ENCODE measurements at regions not wholly inside any gene's neighbourhood (a gene's known extent, or its start where the extent isn't known, plus 50 kb on each side); places are given as distances from the start of the nearest gene placed in this dataset.

DNA sequence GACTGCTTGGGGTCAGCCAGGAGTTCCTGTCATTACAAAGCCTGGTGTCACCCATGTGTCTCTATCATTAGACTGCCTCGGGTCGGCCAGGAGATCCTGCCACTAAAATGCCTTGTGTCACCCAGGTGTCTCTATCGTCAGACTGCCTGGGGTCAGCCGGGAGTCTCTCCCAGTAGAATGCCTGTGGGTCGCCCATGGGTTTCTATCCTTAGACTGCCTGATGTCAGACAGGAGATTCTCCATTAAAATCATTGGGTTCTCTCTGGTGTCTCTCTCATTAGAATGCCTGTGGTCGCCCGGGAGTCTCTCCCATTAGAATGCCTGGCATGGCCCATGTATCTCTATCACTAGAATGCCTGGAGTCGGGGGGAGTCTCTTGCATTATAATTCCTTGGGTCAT, 2231.0 kb downstream of the TP53TG3F start:
- no peak for TF ChIP-seq LEF1 (IDR thresholded peaks at IDR 0.05; ENCODE audit: borderline replicate concordance)
- ChIA-PET POLR2A (no interaction called here), CTCF (no interaction called here)
- DNase-seq (ENCODE audit: extremely low spot score): no peak

DNA sequence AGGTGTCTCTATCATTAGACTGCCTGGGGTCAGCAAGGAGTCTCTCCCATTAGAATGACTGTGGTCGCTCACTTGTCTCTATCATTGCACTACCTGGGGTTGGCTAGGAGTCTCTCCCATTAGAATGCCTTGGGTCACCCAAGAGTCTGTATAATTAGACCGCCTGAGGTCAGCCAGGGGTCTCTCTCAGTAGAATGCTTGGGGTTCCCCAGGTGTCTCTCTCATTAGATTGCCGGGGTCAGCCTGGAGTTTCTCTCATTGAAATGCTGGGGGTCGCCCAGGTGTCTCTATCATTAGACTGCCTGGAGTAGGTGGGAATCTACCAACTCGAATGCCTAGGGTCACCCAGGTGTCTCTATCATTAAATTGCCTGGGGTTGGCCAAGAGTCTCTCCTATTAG, 2231.6 kb downstream of the TP53TG3F start:
- no peak for TF ChIP-seq TARDBP (IDR thresholded peaks at IDR 0.05)
- no peak for TF ChIP-seq FOXK2 (IDR thresholded peaks at IDR 0.05)
- TF ChIP-seq BHLHE40 (IDR thresholded peaks at IDR 0.05; ENCODE audit: borderline replicate concordance): no peak
- TF ChIP-seq L3MBTL2 (conservative IDR thresholded peaks at IDR 0.05): no peak
- TF ChIP-seq, protein P1, sequence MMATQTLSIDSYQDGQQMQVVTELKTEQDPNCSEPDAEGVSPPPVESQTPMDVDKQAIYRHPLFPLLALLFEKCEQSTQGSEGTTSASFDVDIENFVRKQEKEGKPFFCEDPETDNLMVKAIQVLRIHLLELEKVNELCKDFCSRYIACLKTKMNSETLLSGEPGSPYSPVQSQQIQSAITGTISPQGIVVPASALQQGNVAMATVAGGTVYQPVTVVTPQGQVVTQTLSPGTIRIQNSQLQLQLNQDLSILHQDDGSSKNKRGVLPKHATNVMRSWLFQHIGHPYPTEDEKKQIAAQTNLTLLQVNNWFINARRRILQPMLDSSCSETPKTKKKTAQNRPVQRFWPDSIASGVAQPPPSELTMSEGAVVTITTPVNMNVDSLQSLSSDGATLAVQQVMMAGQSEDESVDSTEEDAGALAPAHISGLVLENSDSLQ (IDR thresholded peaks at IDR 0.05): no peak
- TF ChIP-seq FOXM1 (IDR thresholded peaks at IDR 0.05; ENCODE audit: borderline replicate concordance): no peak
- no peak for TF ChIP-seq ARNT (IDR thresholded peaks at IDR 0.05)
- TF ChIP-seq ELF4 (IDR thresholded peaks at IDR 0.05): no peak
- TF ChIP-seq SP1 (IDR thresholded peaks at IDR 0.05): no peak
- TF ChIP-seq SUZ12 (IDR thresholded peaks at IDR 0.05): no peak
- no peak for TF ChIP-seq FOXA1 (IDR thresholded peaks at IDR 0.05)
- ChIA-PET POLR2A (no interaction called here), CTCF (no interaction called here)

DNA sequence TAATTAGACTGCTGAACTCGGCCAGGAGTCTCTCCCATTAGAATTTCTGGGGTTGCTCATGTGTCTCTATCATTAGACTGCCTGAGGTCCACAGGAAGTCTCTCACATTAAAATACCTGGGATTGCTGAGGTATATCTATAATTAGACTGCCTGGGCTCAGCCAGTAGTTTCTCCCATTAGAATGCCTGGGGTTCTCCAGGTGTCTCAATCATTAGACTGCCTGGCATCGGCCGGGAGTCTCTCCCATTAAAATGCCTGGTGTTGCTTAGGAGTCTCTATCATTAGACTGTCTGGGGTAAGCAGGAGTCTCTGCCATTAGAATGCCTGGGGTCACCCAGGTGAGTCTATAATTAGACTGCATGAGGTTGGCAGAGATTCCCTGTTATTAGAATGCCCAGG, 2233.4 kb downstream of the TP53TG3F start:
- no peak for DNase-seq (ENCODE audit: extremely low spot score)
- CTCF ChIA-PET: no interaction called here
- POLR2A ChIA-PET: no interaction called here
- TF ChIP-seq HDGF (IDR thresholded peaks at IDR 0.05; ENCODE audit: borderline replicate concordance): no peak
- TF ChIP-seq BHLHE40 (IDR thresholded peaks at IDR 0.05; ENCODE audit: borderline replicate concordance): no peak
- no peak for TF ChIP-seq ELF4 (IDR thresholded peaks at IDR 0.05)
- no peak for TF ChIP-seq L3MBTL2 (conservative IDR thresholded peaks at IDR 0.05)
- TF ChIP-seq ZNF384 (IDR thresholded peaks at IDR 0.05): no peak
- TF ChIP-seq FOXA1 (IDR thresholded peaks at IDR 0.05): no peak
- TF ChIP-seq TARDBP (IDR thresholded peaks at IDR 0.05): no peak
- TF ChIP-seq NFRKB (IDR thresholded peaks at IDR 0.05): no peak
- no peak for TF ChIP-seq FOXK2 (IDR thresholded peaks at IDR 0.05)
- TF ChIP-seq FOXM1 (IDR thresholded peaks at IDR 0.05; ENCODE audit: borderline replicate concordance): no peak
- no peak for TF ChIP-seq SP1 (IDR thresholded peaks at IDR 0.05)
- TF ChIP-seq ARNT (IDR thresholded peaks at IDR 0.05): no peak
- TF ChIP-seq, protein P1 (IDR thresholded peaks at IDR 0.05): no peak
- no peak for TF ChIP-seq CTBP1 (IDR thresholded peaks at IDR 0.05; ENCODE audit: borderline replicate concordance)
- no peak for TF ChIP-seq LEF1 (IDR thresholded peaks at IDR 0.05; ENCODE audit: borderline replicate concordance)

More for the DNA sequence above, 2231.6 kb downstream of the TP53TG3F start:
- no peak for DNase-seq (ENCODE audit: extremely low spot score)

DNA sequence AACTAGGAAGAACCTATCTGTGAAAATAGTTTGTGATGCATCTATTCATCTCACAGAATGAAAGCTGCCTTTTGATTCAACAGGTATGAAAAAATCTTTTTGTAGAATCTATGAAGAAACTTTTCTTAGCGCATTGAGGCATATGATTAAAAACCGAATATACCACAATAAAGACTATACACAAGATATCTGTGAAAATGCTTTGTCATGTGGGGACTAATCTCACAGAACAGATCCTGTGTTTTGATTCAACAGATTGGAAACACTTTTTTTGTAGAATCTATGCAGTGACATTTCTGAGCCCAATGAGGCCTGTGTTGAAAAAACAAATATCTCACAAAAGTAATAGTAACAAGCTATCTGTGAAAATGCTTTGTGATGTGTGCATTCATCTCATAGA, 2247.5 kb downstream of the TP53TG3F start:
- CTCF ChIA-PET: no interaction called here
- DNase-seq (ENCODE audit: extremely low spot score): no peak
- POLR2A ChIA-PET: no interaction called here

DNA sequence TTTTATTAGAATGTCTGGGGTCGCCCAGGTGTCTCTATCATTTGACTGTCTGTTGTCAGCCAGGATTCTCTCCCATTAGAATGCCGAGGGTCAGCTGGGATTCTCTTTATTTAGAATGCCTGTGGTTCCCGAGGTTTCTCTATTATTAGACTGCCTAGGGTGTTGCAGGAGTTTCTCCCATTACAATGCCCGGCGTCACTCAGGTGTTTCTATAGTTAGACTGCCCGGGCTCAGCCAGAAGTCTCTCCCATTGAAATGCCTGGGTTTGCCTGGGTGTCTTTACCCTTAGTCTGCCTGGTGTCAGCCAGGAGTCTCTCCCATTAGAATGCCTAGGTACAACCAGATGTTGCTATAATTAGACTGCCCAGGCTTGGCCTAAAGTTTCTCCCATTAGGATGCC, 2252.0 kb downstream of the TP53TG3F start:
- no peak for DNase-seq (ENCODE audit: extremely low spot score)
- TF ChIP-seq TARDBP (IDR thresholded peaks at IDR 0.05): no peak
- POLR2A ChIA-PET: no interaction called here
- CTCF ChIA-PET: no interaction called here

More for the DNA sequence above, 2247.5 kb downstream of the TP53TG3F start:
- TF ChIP-seq ELF4 (IDR thresholded peaks at IDR 0.05) (no peak), TARDBP (IDR thresholded peaks at IDR 0.05) (no peak), L3MBTL2 (conservative IDR thresholded peaks at IDR 0.05) (no peak), HDGF (IDR thresholded peaks at IDR 0.05; ENCODE audit: borderline replicate concordance) (no peak), BHLHE40 (IDR thresholded peaks at IDR 0.05; ENCODE audit: borderline replicate concordance) (no peak), SP1 (IDR thresholded peaks at IDR 0.05) (no peak), FOXM1 (IDR thresholded peaks at IDR 0.05; ENCODE audit: borderline replicate concordance) (no peak), FOXK2 (IDR thresholded peaks at IDR 0.05) (no peak), CTBP1 (IDR thresholded peaks at IDR 0.05; ENCODE audit: borderline replicate concordance) (no peak), ZNF384 (IDR thresholded peaks at IDR 0.05) (no peak), NFRKB (IDR thresholded peaks at IDR 0.05) (no peak), FOXA1 (IDR thresholded peaks at IDR 0.05) (no peak)
- TF ChIP-seq, protein P1 (IDR thresholded peaks at IDR 0.05): no peak

DNA sequence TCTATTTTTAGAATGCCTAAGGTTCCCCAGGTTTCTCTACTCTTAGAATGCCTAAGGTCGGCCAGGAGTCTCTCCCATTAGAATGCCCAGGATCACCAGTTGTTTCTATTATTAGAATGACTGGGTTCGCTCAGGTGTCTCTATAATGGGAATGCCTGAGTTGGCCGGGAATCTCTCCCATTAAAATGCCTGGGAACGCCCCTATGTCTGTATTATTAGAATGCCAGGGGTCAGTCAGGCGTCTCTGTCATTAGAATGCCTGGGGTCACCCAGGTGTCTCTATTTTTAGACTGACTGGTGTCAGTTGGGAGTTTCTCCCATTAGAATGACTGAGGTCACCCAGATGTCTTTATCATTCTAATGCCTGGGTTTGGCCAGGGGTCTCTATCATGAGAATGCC, 2252.5 kb downstream of the TP53TG3F start:
- TF ChIP-seq SUZ12 (IDR thresholded peaks at IDR 0.05) (no peak), TARDBP (IDR thresholded peaks at IDR 0.05) (no peak), HDGF (IDR thresholded peaks at IDR 0.05; ENCODE audit: borderline replicate concordance) (no peak), L3MBTL2 (conservative IDR thresholded peaks at IDR 0.05) (no peak), FOXA1 (IDR thresholded peaks at IDR 0.05) (no peak), ZNF384 (IDR thresholded peaks at IDR 0.05) (no peak), NFRKB (IDR thresholded peaks at IDR 0.05) (no peak), ARNT (IDR thresholded peaks at IDR 0.05) (no peak), CTBP1 (IDR thresholded peaks at IDR 0.05; ENCODE audit: borderline replicate concordance) (no peak), ELF4 (IDR thresholded peaks at IDR 0.05) (no peak), BHLHE40 (IDR thresholded peaks at IDR 0.05; ENCODE audit: borderline replicate concordance) (no peak), FOXM1 (IDR thresholded peaks at IDR 0.05; ENCODE audit: borderline replicate concordance) (no peak), FOXK2 (IDR thresholded peaks at IDR 0.05) (no peak)
- TF ChIP-seq, protein P1 (IDR thresholded peaks at IDR 0.05): no peak
- CTCF ChIA-PET: no interaction called here
- POLR2A ChIA-PET: no interaction called here
- no peak for DNase-seq (ENCODE audit: extremely low spot score)

All from HEK293T (cell line).